HCT116 (cell line): ENCODE measurements at regions not wholly inside any gene's neighbourhood (a gene's known extent, or its start where the extent isn't known, plus 50 kb on each side); places are given as distances from the start of the nearest gene placed in this dataset.

Source experiments
- ATAC-seq: fragments of 200-7000 bp; cut with Tn5 transposase; 2 replicates; pipeline ENCODE4 v1.9.1; 2020; ENCODE audit warnings: mild to moderate bottlenecking, moderate library complexity
- BruUV-seq: library from RNA; stranded (reverse); fragments of 400-500 nt; replicated peaks from 2 replicates; lab custom pipeline; 2021; lab: Mats Ljungman, UMichigan
- CTCF ChIA-PET: fragments of 300-600 bp; sonication (Branson Sonifier 250); formaldehyde crosslinking; loops from one replicate; lab custom pipeline; 2021; ENCODE audit warnings: antibody characterized with exemption; lab: Charles Lee
- POLR2A ChIA-PET: fragments of 300-600, 350-600 bp; sonication (Branson Sonifier 250); formaldehyde crosslinking; loops from one replicate; lab custom pipeline; 2021; ENCODE audit warnings: antibody characterized with exemption; lab: Charles Lee
- RAD21 ChIA-PET, 2 experiments: fragments of 300-600 bp; sonication (Branson Sonifier 250); formaldehyde crosslinking; loops; one replicate each; lab custom pipeline; 2023; ENCODE audit warnings: low total read pairs in 2 of 2; ENCODE audit not compliant: uncharacterized antibody in 2 of 2, unreplicated experiment in 2 of 2, low non-redundant PET in 1 of 2; lab: Charles Lee
- DNase-seq: peaks from one replicate; pipeline ENCODE4 v3.0.0-alpha.2; 2010; ENCODE audit warnings: low read depth, low spot score
- H2AFZ ChIP-seq: fragments of 200-600 bp; shearing (Covaris generic), sonication (generic); 2 replicates; pipeline ENCODE4 v1.6.1; 2017; ENCODE audit warnings: low read depth, mixed run types, mixed read lengths, antibody characterized with exemption, low read length; ENCODE audit not compliant: poor library complexity, severe bottlenecking
- H3K27ac ChIP-seq: 2 replicates; pipeline ENCODE4 v1.5.1; 2012; ENCODE audit warnings: low read depth, low read length
- H3K27me3 ChIP-seq: fragments of 200-600 bp; sonication (generic); 2 replicates; pipeline ENCODE4 v1.6.1; 2016; ENCODE audit warnings: mixed run types, low read length, mixed read lengths; ENCODE audit not compliant: insufficient read depth
- H3K36me3 ChIP-seq, 2 experiments: fragments of 200-500 bp in 1 of 2; fragments of 200-600 bp in 1 of 2; sonication (Bioruptor generic) in 1 of 2; sonication (generic) in 1 of 2; 2 replicates each; pipeline versions ENCODE4 v1.5.1 to v1.6.1; 2014 to 2016; ENCODE audit warnings: low read length in 2 of 2, inconsistent platforms in 1 of 2, mixed read lengths in 1 of 2, mixed run types in 1 of 2; ENCODE audit not compliant: insufficient read depth in 2 of 2, control insufficient read depth in 1 of 2
- H3K4me1 ChIP-seq, 2 experiments: fragments of 200-600 bp in 1 of 2; sonication (generic) in 1 of 2; 2 replicates each; pipeline versions ENCODE4 v1.5.1 to v1.6.1; 2012 to 2017; ENCODE audit warnings: low read length in 2 of 2, inconsistent platforms in 1 of 2, mild to moderate bottlenecking in 1 of 2, mixed read lengths in 1 of 2, mixed run types in 1 of 2, moderate library complexity in 1 of 2; ENCODE audit not compliant: insufficient read depth in 2 of 2, control insufficient read depth in 1 of 2
- H3K4me2 ChIP-seq: fragments of 200-600 bp; sonication (generic); 2 replicates; pipeline ENCODE4 v1.6.1; 2017; ENCODE audit warnings: mixed run types, low read length, mixed read lengths
- H3K4me3 ChIP-seq, 2 experiments: fragments of 200-600 bp in 1 of 2; sonication (generic) in 1 of 2; replicated peaks in 1 of 2; 2 replicates each; pipeline ENCODE4 v1.5.1; 2011 to 2016; ENCODE audit warnings: low read length in 2 of 2, control low read depth in 1 of 2, low read depth in 1 of 2, mild to moderate bottlenecking in 1 of 2, mixed read lengths in 1 of 2, mixed run types in 1 of 2
- H3K79me2 ChIP-seq: fragments of 200-600 bp; sonication (generic); 2 replicates; pipeline ENCODE4 v1.6.1; 2017; ENCODE audit warnings: mild to moderate bottlenecking, mixed run types, low read length, moderate library complexity, mixed read lengths; ENCODE audit not compliant: insufficient read depth
- H3K9ac ChIP-seq: fragments of 200-600 bp; sonication (generic); 2 replicates; pipeline ENCODE4 v1.6.1; 2016; ENCODE audit warnings: low read length, mixed read lengths
- H3K9me2 ChIP-seq: fragments of 200-600 bp; sonication (generic), shearing (Covaris generic); 2 replicates; pipeline ENCODE4 v1.6.1; 2017; ENCODE audit warnings: mixed run types, mild to moderate bottlenecking, moderate library complexity; ENCODE audit not compliant: insufficient read depth
- H3K9me3 ChIP-seq, 2 experiments: fragments of 200-500 bp in 1 of 2; fragments of 200-600 bp in 1 of 2; sonication (Bioruptor generic) in 1 of 2; sonication (generic) in 1 of 2; 2 replicates each; pipeline ENCODE4 v1.6.1; 2014 to 2017; ENCODE audit warnings: low read length in 2 of 2, mixed read lengths in 2 of 2, inconsistent platforms in 1 of 2, low read depth in 1 of 2, mild to moderate bottlenecking in 1 of 2, mixed run types in 1 of 2, moderate library complexity in 1 of 2; ENCODE audit not compliant: control insufficient read depth in 1 of 2, insufficient read depth in 1 of 2
- H4K20me1 ChIP-seq: fragments of 200-600 bp; sonication (generic), shearing (Covaris generic); 2 replicates; pipeline ENCODE4 v1.6.1; 2017; ENCODE audit warnings: mixed run types, mild to moderate bottlenecking, moderate library complexity; ENCODE audit not compliant: insufficient read depth
- EGR1 ChIP-seq: IDR thresholded peaks from 2 replicates; pipeline ENCODE4 v1.6.1; 2012; ENCODE audit warnings: low read depth
- EZH2phosphoT487 ChIP-seq: fragments of 200-600 bp; IDR thresholded peaks from 2 replicates; pipeline ENCODE4 v1.6.1; 2018; ENCODE audit warnings: antibody characterized with exemption, borderline replicate concordance
- FOSL1 ChIP-seq: IDR thresholded peaks from 2 replicates; pipeline ENCODE4 v1.6.1; 2012; ENCODE audit warnings: low read depth
- JUND ChIP-seq: IDR thresholded peaks from 2 replicates; pipeline ENCODE4 v1.6.1; 2012
- POLR2A ChIP-seq: IDR thresholded peaks from 2 replicates; pipeline ENCODE4 v1.7.0; 2011; ENCODE audit warnings: borderline replicate concordance; ENCODE audit not compliant: insufficient read depth, insufficient read length; ENCODE audit errors: extremely low read depth
- RAD21 ChIP-seq: IDR thresholded peaks from 2 replicates; pipeline ENCODE4 v1.6.1; 2012; ENCODE audit warnings: low read depth, mild to moderate bottlenecking
- SIN3A ChIP-seq: IDR thresholded peaks from 2 replicates; pipeline ENCODE4 v1.6.1; 2012; ENCODE audit warnings: low read depth
- SRF ChIP-seq: IDR thresholded peaks from 2 replicates; pipeline ENCODE4 v1.6.1; 2012; ENCODE audit warnings: low read depth
- TCF7L2 ChIP-seq: IDR thresholded peaks from 2 replicates; pipeline ENCODE4 v1.7.0; 2011; ENCODE audit warnings: borderline replicate concordance, inconsistent platforms; ENCODE audit not compliant: insufficient read depth, insufficient read length; ENCODE audit errors: extremely low read depth
- ZNF274 ChIP-seq: fragments of 200-500 bp; sonication (Bioruptor generic); IDR thresholded peaks from 2 replicates; pipeline ENCODE4 v1.6.1; 2014; ENCODE audit warnings: mild to moderate bottlenecking, low read depth, low read length, inconsistent platforms
- intact Hi-C: fragments of 100-400 bp; cut with micrococcal nuclease; formaldehyde crosslinking; loops from 2 replicates; pipeline ENCODE4 v1.10.0; 2022
- TF ChIP-seq, protein P1 (sequence below), 3 experiments: fragments of 200-600 bp in 1 of 3; sonication (generic) in 1 of 3; IDR thresholded peaks in 2 of 3; conservative IDR thresholded peaks in 1 of 3; 2 replicates each; pipeline ENCODE4 v1.5.1; 2012 to 2017; ENCODE audit warnings: low read depth in 2 of 3, low read length in 2 of 3, antibody characterized with exemption in 1 of 3, borderline replicate concordance in 1 of 3, control low read depth in 1 of 3, mild to moderate bottlenecking in 1 of 3, mixed read lengths in 1 of 3, mixed run types in 1 of 3, moderate library complexity in 1 of 3; ENCODE audit not compliant: insufficient read depth in 1 of 3
- TF ChIP-seq, protein P2 (sequence below): IDR thresholded peaks from 2 replicates; pipeline ENCODE4 v1.6.1; 2012
- TF ChIP-seq, protein P3 (sequence below): IDR thresholded peaks from 2 replicates; pipeline ENCODE4 v1.6.1; 2012

DNA sequence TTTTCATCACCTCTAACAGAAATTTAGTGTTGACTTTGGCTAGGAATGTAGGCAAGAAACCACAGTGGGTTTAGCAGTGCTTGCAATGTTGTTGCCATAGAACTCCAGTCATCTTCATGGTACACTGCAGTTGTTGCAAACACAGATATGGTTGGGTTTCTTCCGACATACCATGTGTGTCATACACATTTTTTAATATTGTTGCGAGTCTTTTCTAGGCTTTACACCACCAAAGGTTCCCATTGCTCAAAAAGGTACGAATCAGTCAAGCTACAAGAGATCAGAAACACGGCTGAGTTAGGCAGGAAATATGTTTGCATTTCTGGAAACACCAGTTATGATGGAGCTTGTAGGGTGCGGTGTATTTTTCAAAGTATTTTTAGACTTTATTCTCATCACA, 172.4 kb downstream of the SYK start:
- Histone ChIP-seq H3K9ac (no peak overlapping the region), H3K27me3 (no peaks in the 10 kb centered on the region), H3K4me1 (peaks cover 0 to under 1% of the 10 kb centered on the region in 2 experiments; a peak in 1 of 4 replicates), H3K9me3 (no peaks in the 10 kb centered on the region), H3K36me3 (no peaks in the 10 kb centered on the region), H3K4me2 (no peak overlapping the region), H3K27ac (no peak overlapping the region), H3K79me2 (no peaks in the 10 kb centered on the region), H4K20me1 (no peaks in the 10 kb centered on the region), H2AFZ (no peak overlapping the region), H3K9me2 (no peaks in the 10 kb centered on the region), H3K4me3 (no peak overlapping the region)
- TF ChIP-seq, protein P1, sequence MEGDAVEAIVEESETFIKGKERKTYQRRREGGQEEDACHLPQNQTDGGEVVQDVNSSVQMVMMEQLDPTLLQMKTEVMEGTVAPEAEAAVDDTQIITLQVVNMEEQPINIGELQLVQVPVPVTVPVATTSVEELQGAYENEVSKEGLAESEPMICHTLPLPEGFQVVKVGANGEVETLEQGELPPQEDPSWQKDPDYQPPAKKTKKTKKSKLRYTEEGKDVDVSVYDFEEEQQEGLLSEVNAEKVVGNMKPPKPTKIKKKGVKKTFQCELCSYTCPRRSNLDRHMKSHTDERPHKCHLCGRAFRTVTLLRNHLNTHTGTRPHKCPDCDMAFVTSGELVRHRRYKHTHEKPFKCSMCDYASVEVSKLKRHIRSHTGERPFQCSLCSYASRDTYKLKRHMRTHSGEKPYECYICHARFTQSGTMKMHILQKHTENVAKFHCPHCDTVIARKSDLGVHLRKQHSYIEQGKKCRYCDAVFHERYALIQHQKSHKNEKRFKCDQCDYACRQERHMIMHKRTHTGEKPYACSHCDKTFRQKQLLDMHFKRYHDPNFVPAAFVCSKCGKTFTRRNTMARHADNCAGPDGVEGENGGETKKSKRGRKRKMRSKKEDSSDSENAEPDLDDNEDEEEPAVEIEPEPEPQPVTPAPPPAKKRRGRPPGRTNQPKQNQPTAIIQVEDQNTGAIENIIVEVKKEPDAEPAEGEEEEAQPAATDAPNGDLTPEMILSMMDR (IDR thresholded peaks at IDR 0.05 in 2 of 3, conservative IDR thresholded peaks at IDR 0.05 in 1 of 3; ENCODE audit: borderline replicate concordance in 1 of 3, insufficient read depth in 1 of 3, low read depth in 2 of 3, low read length in 2 of 3): no peak
- no peak for TF ChIP-seq SRF
- TF ChIP-seq, protein P2, sequence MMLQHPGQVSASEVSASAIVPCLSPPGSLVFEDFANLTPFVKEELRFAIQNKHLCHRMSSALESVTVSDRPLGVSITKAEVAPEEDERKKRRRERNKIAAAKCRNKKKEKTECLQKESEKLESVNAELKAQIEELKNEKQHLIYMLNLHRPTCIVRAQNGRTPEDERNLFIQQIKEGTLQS: no peak
- TF ChIP-seq TCF7L2: no peak
- TF ChIP-seq RAD21: no peak
- TF ChIP-seq JUND: no peak
- TF ChIP-seq, protein P3, sequence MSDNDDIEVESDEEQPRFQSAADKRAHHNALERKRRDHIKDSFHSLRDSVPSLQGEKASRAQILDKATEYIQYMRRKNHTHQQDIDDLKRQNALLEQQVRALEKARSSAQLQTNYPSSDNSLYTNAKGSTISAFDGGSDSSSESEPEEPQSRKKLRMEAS: no peak
- no peak for TF ChIP-seq ZNF274
- no peak for TF ChIP-seq SIN3A
- no peak for TF ChIP-seq EGR1
- no peak for TF ChIP-seq EZH2phosphoT487
- TF ChIP-seq POLR2A: no peak
- no peak for TF ChIP-seq FOSL1
- ChIA-PET POLR2A (no interaction called here), CTCF (no interaction called here), RAD21 (no interaction called here)
- no peak for DNase-seq
- ATAC-seq: no peak
- intact Hi-C loops: no loop called here
- BruUV-seq: no TSS peak
